HG02973 (cell line): ENCODE measurements at regions not wholly inside any gene's neighbourhood (a gene's known extent, or its start where the extent isn't known, plus 50 kb on each side); places are given as distances from the start of the nearest gene placed in this dataset.

Source experiments
- ATAC-seq: cut with Tn5 transposase; IDR thresholded peaks from one replicate; pipeline ENCODE4 v1.9.1; 2021; ENCODE audit warnings: moderate library complexity; ENCODE audit not compliant: unreplicated experiment

DNA sequence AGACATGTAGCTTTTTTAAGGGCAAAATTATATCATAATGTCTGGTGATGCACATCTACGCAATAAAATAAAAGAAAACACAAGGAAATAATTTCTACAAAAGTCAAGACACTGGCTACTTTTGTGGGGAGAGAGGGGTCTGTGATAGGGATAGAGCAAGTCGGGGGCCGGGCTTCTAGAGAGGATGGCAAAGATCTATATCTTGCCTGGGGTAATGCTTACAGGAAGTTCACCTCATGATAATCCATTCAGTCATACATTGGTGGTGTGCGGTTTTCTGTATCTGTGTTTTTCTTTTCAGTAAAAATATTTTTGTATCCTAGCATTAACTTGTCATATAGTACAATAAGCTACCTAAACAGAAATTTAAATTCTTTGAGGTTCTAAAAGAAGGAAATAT lies 178.8 kb downstream of the ARRDC4 start:
- no peak for ATAC-seq

DNA sequence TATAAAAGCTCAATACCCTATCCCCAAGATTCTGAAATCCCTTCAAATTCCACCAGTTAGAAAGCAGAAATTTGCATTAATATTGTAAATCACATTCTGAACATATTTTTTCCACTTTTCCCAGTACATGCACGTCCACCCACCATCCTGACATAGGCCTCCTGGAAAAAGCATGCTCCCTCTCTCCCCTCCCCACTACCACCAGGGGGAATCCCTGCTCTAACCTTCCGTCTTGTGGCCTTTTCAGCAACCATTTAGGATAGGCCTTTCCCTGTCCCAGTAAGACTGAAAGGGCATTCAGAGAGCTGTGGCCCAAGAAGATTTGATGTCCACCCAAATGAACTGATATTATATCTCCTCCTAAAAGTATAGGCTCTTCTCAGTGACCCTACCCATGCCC lies 182.1 kb downstream of the ARRDC4 start:
- ATAC-seq, result no peak

DNA sequence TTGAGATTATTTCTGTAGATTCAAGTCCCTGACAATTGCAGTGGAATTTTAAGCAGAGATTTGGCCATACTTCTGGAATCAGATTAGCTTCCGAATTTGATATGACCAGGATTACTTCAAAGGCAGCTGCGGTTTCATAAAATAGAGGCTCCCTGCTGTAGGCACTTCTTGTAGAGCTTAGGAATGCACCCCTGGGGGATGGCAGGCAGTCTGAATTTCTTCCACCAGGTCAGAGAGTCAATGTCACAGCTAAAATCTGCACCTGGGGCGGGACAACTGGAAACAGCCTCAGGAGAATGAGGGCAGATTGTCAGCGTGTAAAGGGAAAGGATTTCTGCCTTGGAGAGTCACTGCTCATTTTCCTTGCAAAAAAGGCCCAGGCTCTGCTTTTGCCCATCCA lies 182.6 kb downstream of the ARRDC4 start:
- ATAC-seq, result no peak

DNA sequence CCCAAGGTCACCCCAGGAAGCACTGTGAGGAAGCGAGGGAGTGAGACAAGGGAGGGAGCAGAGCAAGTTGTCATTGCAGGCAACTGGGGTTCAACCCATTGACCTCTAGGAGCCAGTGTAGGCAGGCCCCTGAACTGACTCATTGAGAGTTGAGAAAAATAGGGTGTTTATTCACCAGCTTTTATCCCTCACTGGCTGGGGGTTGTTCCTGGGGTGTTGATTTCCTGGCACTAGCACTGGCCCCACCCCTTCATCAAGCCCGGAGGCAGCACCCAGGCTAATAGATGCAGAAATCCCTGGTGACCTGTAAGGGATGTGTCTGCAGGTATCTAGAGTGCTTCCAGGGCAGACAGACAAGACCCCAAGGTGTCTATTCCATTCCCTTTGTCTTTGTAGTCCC lies 183.9 kb downstream of the ARRDC4 start:
- ATAC-seq, result no peak

DNA sequence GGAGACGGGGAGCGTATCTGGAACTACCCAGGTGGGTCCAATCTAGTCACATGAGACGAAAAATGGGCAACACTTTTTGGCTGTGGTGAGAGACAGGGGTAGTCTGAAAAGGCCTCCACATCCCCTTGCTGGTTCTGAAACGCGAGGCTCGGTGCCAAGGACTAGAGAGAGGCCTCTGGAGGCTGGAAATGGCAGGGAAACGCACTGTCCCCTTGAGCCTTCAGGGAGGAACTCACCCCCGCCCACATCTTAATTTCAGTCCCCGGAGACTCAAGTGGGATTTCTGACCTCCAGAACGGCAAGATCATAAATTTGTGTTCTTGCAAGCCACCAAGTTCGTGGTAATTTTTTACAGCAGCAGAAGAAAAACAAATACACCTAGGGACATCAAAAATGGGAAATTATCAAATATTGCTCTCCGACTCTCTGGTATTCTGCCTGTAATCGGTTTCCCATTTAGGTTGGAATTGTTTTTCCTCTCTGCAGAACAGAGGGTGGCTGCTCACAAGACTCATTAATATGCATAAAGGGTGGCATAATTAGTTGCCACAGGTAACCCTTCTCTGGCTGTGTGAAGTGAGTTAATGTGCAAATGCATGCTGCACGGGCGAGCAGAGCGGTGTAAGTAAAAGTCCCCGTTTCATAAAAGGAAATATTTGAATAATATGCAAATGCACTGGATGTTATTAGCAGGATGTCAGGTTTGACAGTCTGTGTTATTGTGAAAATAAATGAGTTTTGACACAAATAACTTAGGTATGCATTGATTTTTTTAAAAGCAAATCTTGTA lies 185.7 kb downstream of the ARRDC4 start:
- no peak for ATAC-seq

DNA sequence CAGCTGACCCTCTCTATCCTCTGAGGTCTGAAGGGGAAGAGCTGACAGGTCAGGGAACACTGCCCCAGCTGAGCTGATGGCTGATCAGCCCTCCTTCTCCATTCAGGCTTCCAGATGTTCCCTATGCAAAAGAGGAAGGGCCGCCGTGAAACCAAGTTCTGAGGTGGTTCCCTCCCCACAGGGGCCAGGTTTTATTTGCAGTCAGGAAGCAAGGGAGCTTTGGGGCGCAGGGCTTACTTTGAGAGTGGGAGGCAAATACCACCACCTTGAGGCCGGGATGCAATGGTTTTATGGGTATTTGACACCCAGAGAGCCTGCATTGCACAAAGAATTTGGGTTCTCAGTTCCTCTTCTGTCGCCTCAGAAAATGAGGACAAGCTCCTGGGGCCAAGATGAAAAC lies 186.9 kb downstream of the ARRDC4 start:
- no peak for ATAC-seq

DNA sequence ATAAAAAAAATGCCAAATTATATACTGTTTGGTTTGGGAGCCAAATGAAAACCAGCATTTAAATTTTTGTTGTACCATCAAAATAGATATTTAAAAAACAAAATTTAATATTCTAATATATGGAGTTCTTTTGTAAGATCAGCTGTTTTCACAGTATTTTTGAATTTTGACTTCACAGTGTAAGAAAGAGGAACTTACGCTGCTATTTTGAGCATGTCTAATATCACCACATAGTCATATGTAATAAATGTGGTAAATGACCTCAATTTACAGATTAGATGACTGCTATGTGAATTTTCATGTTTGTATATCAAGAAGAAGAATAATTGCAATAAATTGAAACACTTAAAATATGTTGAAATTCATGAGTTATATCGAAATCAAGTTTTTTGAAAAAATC lies 189.6 kb downstream of the ARRDC4 start:
- ATAC-seq, result no peak

DNA sequence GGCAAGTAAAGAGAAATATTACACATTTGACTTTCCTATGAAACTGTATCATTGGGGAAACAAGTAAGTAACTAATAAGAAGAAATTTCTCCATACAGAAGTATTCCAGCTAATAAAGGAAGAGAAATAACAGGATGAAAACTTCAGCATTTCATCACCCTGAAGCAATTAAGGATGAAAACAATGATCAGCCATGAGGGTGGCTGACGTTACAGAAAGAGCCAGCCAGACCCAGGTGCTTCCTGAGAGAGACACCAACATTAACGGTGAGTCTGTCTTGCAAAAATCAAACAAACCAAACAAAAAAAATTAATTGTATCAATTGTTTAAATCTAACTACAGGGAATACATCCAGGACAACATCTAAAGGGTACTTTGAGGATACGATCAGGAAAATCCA lies 190.0 kb downstream of the ARRDC4 start:
- ATAC-seq, result no peak

DNA sequence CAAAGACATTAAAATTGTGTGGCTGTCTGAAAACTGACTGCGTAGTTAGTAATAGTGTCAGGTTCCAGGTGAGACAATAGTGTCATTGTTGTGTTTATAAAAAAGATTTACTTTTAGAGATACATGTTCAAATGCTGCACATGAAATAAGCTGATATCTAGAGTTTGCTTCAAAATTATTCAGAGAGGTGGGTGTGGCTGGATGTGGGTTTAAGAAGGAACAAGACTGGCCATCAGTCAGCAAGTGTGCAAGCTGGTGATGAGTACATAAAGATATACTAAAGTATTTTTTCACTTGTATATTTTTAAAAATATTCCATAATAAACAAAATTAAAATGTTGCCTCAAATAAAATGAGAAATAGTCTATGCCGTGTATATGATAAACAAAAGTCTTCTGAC lies 190.6 kb downstream of the ARRDC4 start:
- ATAC-seq, result no peak

DNA sequence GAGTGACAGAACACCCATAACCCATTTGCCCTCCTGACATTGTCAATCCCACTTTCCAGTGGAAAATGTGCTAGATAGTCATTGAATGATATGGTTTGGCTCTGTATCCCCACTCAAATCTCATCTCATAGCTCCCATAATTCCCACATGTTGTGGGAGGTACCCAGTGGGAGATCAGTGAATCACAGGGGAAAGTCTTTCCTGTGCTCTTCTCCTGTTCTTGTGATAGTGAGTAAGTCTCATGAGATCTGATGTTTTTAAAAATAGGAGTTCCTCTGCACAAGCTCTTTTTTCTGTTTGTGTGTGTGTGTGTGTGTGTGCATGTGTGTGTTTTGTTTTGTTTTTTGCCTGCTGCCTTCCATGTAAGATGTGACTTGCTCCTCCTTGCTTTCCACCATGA lies 191.7 kb downstream of the ARRDC4 start:
- no peak for ATAC-seq

DNA sequence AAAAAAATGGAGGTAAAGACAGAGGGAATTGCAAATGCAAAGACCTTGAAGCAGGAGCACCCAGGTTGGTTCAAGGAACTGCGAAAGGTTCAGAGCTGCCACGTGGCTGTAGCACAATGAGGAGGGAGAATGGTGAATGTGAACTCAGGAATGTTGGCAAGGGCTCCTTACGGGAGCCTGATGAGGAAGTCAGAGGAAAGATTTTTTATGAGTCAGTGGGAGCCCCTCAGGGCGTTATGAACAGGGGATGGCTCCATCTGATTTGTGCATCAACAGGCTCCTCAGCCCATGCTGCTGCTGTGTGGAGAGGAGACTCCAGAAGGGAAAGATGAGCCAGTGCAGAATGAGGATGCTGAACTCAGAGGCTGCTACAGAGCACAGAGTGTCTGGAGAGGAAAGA lies 194.4 kb downstream of the ARRDC4 start:
- ATAC-seq, result no peak

DNA sequence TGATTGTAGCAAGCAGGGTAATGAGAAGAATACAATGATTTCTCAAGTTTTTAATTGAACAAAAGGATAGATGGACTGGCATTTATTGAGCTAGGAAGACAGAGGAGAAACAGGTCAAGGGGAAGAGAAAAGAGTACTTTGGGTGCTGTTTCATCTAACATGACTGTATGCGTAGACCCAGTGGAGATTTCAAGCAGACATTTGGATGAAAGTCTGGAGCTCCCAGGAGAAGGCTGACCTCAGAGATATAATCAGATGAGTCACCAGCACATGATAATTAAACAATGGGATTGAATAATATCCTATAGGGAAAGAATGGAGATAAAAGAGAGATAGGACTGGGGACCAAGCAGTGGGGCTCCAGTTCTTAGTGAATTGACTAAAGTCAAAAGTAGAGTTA lies 194.9 kb downstream of the ARRDC4 start:
- no peak for ATAC-seq

DNA sequence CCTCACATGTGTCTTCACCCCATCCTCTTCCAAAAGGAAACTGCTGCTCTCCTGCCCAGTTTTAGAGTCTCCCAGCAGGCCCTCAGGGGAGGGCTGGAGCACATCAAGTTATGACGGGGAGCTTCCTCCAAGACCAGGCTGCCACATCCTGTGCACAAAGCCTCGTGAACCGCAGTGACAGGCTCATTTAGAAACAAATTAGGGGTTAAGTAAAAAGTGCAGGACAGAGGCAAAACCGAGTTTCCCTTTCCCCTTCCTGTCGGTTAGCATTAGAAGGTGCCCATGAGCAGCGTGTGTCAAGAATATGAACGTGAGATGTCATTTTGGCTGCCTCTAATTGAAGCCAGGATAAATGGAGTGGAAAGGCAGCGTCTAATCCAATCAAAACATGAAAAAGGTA lies 199.7 kb downstream of the ARRDC4 start:
- ATAC-seq, result peak; percentile 93

DNA sequence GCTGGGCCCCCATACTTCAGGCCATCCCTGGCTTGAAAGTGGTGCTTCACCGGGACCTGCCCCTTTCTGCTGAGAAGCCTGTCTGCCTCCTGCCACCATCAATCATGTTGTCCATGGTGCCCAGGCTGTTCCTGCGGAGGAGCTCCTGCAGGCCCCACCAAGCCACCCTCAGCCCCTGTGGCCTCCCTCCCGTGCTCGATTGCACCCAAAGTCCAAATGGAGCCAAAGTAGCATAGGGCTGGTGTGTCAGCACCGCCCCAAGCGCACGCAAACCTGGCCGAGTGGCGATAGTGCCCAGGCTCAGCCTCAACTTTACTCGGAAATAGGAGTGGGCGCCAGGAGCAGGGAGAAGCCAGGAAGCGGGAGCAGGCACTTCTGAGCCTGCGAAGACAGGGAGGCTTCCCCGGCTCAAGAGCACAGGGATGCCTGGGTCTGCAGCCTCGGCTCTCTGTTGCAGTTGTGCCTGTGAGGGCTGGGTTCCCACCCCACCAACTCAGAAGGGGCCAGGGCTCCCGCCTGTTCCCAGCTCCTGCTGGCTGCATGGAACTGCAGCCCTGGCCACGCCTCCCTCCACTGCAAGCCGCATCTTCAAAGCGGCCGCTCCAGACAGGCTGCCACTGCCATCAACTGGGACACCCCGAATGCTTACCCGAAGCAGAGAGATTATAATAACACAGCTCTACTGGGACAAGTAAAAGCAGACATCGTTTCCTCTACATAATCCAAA lies 203.0 kb downstream of the ARRDC4 start:
- ATAC-seq, result no peak

DNA sequence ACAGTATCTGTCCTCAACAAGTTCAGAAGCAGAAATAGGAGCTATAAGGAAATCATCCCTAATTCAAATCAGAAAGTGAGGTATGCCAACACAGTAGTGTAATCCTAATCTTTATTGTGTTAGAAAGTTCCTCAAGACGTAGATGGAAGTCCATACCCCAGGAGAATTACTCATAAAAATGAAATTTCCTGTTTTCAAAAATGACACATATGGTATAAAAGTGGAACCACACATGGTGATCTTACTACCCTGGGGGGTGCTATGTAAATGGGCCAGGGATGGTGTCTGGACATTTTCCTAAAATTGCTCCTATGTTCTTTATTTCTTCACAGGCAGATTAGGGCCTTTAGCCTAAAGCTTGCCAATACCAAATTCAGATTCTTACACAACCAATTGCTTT lies 204.1 kb downstream of the ARRDC4 start:
- no peak for ATAC-seq

DNA sequence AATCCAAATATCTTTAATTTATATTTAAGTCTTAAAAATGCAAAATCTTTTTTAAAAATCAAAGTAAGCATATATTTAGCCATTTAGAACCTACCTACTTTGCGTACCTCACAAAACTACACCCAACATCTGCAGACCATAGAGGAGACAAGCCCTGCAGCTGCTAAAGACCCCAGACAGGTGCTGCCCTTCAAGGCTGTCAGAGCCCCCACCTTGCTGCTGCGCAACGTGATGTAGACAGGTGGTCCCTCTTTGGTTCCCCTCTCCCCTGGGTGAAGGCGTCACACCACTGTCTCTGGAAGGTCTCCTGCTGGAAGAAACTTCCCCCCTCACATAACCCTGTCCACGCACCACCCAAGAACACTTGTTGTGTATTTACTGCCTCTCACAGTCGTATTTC lies 204.5 kb downstream of the ARRDC4 start:
- no peak for ATAC-seq

DNA sequence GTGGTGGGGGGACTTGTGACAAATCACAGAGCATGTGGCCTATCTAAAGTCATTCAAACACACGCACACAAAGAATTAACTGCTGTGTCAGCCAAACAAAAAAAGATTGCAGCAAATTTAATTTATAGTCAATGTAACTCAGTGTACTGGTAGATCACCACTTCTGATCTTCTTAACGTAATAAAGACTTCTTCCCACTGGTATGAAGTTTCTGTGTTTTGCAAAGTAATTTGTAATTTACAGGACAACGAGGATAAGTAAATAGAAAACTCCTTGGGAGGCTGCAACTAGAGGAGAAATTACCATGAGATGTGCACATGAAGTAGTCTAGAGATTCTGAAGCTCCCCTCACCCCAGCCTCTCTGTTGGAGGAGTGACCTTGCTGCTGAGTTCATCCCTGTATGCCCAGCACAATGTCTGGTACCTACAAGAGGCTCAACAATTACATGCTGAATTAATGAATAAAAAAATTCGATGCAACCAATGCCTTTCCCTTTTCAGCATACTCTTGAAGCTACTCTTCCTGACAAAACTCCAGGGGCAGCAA lies 207.3 kb downstream of the ARRDC4 start:
- ATAC-seq, result no peak

DNA sequence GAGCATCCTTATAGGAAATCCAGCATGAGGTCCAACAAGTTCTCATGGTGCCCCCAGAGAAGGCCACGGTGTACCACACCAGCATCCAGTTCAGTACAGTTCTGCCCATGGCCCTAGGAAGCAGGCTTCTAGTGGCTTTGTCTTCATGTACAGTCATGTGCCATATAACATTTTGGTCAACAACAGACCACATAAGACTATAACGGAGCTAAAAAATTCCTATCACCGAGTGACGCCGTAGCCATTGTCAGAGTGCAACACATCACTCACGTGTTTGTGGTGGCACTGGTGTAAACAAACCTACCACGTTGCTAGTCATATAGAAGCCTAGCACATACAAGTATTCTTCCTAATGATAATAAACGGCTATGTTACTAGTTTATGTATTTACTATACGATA lies 209.0 kb downstream of the ARRDC4 start:
- ATAC-seq, result no peak

DNA sequence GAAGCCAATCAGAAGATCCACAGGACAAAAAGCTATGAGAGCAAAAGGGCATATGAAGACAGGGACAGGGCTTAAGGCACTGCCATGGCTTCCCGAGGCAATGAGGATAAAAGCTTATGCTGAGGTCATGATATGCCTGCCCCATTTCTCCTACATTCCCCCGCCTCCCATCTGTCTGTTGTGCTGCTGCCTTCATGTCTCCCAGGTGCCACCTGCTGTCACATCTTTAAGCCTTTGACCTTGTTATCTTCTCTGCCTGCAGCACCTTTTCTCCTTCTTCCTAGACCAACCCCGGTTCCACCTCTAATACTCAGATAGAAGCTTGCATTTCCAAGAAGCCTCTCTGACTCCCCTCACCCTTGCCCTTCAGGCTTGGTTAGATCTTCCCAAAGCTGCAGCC lies 213.8 kb downstream of the ARRDC4 start:
- ATAC-seq, result no peak

DNA sequence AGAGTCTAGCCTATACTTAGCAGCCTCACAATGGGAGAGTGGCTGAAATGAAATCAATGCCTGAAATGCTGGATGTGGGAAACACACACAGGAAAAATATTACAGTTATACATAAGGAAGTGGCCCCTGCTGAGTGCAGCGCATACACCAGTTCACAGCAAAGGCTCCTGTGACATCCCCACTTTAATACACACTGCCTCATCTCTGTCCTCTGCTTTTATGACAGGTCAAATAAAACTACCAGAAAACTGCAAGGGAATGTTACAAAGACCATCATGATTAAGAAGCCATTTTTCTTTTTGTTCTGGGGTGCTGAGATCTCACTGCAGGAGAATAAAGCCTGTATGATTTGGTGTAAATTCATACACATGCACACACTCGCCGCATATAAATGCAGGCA lies 214.3 kb downstream of the ARRDC4 start:
- ATAC-seq, result no peak

DNA sequence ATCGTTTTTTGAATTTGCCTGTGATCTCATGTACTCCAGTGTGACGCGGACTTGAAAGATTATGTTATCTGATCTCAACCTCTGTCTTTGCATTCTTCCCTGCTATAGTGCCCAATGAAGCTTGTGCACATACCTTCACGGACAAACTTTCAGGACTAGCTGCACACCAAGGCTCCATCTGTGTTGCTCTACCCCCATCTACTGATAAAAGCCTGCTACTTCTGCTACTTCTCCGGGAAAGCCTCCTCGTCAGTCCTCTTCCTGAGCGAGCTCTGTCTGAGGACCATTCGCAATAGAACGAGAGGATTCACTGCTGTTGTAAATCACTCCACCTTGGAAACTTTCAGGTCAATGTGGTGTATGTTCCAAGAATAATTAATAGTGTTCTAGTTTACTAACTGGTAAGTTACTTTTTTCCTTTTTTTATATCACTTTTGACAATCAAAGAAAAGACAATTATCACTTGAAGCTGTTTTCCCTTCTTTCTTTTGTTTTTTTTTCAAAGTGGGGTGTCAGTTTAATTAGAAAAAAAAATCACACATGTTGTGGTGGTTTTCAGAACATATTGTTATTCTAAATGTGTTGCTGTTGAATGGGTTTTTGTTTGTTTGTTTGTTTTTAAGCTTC lies 217.6 kb downstream of the ARRDC4 start:
- peak; percentile 51 for ATAC-seq

DNA sequence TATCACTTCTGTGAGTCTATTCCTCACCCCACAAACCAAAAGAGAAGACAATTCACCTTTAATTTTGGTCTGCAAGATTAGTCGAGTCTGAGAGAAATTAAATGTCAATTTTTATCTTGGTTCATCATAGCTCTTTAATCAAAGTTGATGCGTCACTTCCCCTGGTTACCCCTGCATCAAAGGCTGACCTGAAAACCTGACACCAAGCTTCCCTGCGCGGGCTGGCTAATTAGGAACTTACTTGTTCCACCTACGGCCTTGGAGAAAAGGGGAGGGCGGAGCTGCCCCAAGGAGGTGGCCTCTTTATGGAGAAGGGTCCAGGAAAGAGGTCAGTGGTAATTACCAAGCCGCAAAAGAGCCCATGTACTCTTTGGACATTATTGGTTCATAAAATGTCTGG lies 218.4 kb downstream of the ARRDC4 start:
- no peak for ATAC-seq
